NCI-H2196 (cell line): ENCODE measurements at regions not wholly inside any gene's neighbourhood (a gene's known extent, or its start where the extent isn't known, plus 50 kb on each side); places are given as distances from the start of the nearest gene placed in this dataset.

Experiments
- DNase-seq: peaks from one replicate; lab custom pipeline; 2025; ENCODE audit not compliant: unreplicated experiment; lab: John Stamatoyannopoulos, UW

GRCh38 chr9:23567516-23568165, 258.4 kb downstream of the ELAVL2 start:
- no peak for DNase-seq

GRCh38 chr9:23571414-23572104, 254.5 kb downstream of the ELAVL2 start:
- no peak for DNase-seq

DNA sequence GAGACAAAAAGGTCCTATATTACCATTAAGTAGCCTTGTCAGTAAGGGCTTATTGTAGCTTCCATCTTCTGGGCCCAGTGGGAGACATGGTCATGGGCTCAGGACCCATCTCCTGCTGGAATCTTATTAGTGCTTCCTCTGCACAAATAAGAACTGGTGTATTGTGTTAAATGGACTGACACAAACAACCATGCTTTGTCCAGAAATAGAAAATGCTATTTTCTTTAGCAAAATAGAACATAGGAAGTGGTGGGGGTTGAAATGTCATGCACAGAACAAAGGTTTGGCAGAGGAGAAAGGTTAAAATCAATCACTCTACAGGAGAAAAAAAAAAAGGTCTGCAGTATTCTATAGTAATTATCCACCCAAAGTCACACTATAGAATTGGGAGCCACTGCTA, 252.2 kb downstream of the ELAVL2 start:
- no peak for DNase-seq

DNA sequence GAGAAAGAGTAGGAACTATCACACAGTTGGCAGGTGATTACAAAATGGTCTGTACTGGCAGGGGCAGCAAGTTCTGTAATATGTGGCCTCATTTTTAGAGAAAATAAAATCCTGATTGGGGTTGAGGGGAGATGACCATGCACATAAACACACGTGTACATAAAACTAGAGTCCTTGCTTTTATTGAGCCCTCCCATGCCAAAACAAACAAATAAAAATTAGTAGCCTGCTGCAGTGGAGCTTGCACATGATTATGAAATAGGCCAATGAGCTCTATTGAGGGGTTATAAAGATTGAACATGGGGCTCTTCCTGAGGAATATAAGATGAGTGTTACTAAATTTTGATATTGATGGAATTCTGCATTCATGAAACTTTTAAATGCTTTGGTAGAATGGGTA, 248.4 kb downstream of the ELAVL2 start:
- DNase-seq: no peak

- DNase-seq: no peak
These were observed 244.1 kb downstream of the ELAVL2 start for GRCh38 chr9:23581931-23582330.

GRCh38 chr9:23582836-23583235, 243.2 kb downstream of the ELAVL2 start:
- no peak for DNase-seq

GRCh38 chr9:23586906-23587305, 239.1 kb downstream of the ELAVL2 start:
- no peak for DNase-seq

DNA sequence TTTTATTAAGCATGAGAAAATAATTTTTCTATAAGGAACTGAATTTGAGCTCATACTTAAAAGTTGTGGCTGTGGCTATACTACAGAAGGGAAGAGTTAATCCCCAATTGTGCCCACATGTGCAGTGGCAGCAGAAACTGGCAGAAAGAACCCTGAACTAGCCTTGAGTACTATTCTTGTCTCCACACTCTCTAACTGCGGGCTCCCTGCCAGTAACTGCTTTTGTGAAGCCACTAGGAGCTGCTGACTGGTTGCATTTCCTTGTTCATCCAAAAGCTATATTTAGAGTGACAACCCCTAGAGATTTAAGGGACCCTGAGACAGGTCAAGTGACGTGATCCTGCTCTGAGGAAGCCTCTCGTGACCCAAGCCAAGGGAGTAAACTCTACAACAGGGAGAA, 238.6 kb downstream of the ELAVL2 start:
- no peak for DNase-seq

GRCh38 chr9:23587903-23588302, 238.1 kb downstream of the ELAVL2 start:
- no peak for DNase-seq

GRCh38 chr9:23590276-23591000, 235.6 kb downstream of the ELAVL2 start:
- DNase-seq: no peak

GRCh38 chr9:23594421-23594820, 231.6 kb downstream of the ELAVL2 start:
- DNase-seq: no peak

DNA sequence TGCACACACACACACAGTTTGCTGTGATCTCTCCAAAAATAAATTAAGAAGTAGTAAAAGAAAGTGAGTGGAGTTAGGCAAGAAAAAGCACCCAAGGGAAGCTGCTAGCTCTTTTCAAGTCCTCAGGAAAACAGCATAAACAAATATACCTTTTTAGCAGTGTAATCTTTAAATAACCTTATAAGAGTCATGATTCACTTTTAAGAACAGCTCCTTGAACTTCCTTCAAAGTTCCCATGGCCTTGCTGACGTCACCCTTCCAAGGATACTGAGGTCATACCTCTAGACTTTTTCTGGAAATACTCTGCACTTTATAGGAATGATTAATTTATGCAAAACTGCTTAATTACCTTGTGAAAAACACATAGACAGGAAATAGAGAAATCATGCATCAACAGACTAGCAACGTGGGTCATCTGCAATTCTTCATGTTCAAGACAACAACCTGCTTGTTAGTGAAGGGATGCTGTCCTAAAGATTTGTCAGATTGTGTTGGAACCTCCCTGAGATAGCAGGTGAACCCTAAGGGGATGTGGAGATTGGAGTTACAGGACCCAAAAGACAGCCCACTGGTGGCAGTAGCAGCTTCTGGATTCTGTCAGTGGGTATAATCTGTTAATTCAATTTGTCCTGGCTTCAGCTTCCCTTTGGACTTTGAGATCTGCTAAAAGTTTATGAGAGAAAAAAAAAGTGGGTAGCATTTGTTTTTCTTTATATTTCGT, 229.0 kb downstream of the ELAVL2 start:
- DNase-seq: no peak

GRCh38 chr9:23598994-23599393, 227.0 kb downstream of the ELAVL2 start:
- no peak for DNase-seq

- no peak for DNase-seq
These were observed 222.7 kb downstream of the ELAVL2 start for GRCh38 chr9:23603311-23603710.

GRCh38 chr9:23606107-23606506, 219.9 kb downstream of the ELAVL2 start:
- no peak for DNase-seq

DNA sequence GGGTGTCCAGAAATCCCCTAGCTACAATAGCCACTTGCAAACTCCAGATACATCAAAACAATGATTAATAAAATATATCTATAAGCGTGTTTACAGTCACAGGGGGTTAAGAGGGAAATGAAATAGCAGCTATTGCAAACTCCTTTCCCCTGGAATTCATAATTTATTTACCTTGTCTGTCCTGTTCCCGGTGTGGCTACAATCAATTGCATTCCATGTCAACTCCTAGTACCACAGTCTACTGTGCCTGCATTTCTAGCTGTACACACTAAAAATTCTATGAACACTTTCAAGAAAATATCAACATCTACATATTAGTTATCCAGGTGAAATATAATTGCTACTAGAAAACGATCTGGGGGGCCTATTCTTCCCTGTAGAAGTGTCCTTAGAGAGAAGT, 217.6 kb downstream of the ELAVL2 start:
- no peak for DNase-seq

- no peak for DNase-seq
These were observed 214.2 kb downstream of the ELAVL2 start for GRCh38 chr9:23611869-23612268.

DNA sequence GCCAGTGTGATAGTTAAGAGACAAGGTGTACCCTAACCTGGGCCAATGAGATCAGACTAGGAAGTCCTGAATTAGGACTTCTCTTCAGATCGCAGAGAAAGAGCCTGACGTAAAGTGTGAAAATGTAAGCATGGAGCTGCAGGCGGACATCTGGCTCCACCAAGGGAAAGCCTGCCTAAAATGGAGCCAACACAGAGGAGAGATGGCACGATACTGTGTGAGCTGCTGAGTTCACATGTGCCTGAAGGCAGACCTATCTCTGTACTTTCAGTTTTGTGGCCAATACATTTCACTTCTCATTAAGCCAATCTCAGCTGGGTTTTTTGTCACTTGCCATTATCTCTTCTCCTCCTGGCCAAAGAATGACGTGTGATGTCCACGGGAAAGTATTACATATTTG, 210.5 kb downstream of the ELAVL2 start:
- DNase-seq: no peak

GRCh38 chr9:23621188-23621587, 204.9 kb downstream of the ELAVL2 start:
- no peak for DNase-seq

GRCh38 chr9:23621924-23622323, 204.1 kb downstream of the ELAVL2 start:
- DNase-seq: no peak

GRCh38 chr9:23622396-23622795, 203.6 kb downstream of the ELAVL2 start:
- no peak for DNase-seq

- no peak for DNase-seq
These were observed 195.6 kb downstream of the ELAVL2 start for GRCh38 chr9:23630488-23630887.
